ENCODE measurements at regions not wholly inside any gene's neighbourhood (a gene's known extent, or its start where the extent isn't known, plus 50 kb on each side); places are given as distances from the start of the nearest gene placed in this dataset.
"Not testable (repeated sequence)": the region's sequence is repeated elsewhere in the genome, so short reads cannot be mapped to it uniquely, and the experiment has no call there.

- H3K4me1 ChIP-seq (ENCODE audit: insufficient read depth, low read length): peaks cover 28% of the 10 kb centered on the region
- ChIA-PET CTCF (no interaction called here), POLR2A (ENCODE audit: unreplicated experiment) (interaction anchor here (0.7 kb wide), 1 partner anchor 1095 kb away, joined by 3 read pairs; no protein-coding TSS in a partner anchor)
- H3K9me3 ChIP-seq (ENCODE audit: low read length): no peaks in the 10 kb centered on the region
- no peak overlapping the region for H3K4me3 ChIP-seq (ENCODE audit: low read length)
- H3K9me2 ChIP-seq (replicated peaks; ENCODE audit: low read length): no peaks in the 10 kb centered on the region
- H3K27ac ChIP-seq (ENCODE audit: low read length): no peak overlapping the region
- no peak overlapping the region for H3K4me2 ChIP-seq (ENCODE audit: low read length)
- no peaks in the 10 kb centered on the region for H3K36me3 ChIP-seq (ENCODE audit: low read depth, low read length)
- no peaks in the 10 kb centered on the region for H3K79me2 ChIP-seq (ENCODE audit: low read length)
- TF ChIP-seq EZH2 (IDR thresholded peaks at IDR 0.05; ENCODE audit: low read length, unreplicated experiment) (no peak), EZH2phosphoT487 (IDR thresholded peaks at IDR 0.05; ENCODE audit: borderline replicate concordance, low read length) (no peak), CTCF (conservative IDR thresholded peaks at IDR 0.05; ENCODE audit: low read depth, low read length) (no peak)
- no peak overlapping the region for H3K9ac ChIP-seq (ENCODE audit: low read length)
- no peaks in the 10 kb centered on the region for H3K27me3 ChIP-seq (ENCODE audit: low read length)
- no peak for ATAC-seq
- no peak for DNase-seq
- intact Hi-C loops (cut with micrococcal nuclease): no loop called here
- BruUV-seq (replicated peaks): no TSS peak
- H4K20me1 ChIP-seq (ENCODE audit: low read length): no peaks in the 10 kb centered on the region
- no peaks in the 10 kb centered on the region for H3F3A ChIP-seq (ENCODE audit: low read length, unreplicated experiment)
- no peak overlapping the region for H2AFZ ChIP-seq (ENCODE audit: low read length)
Measured at GRCh38 chr5:90051756-90052155, 357.8 kb downstream of the CETN3 start.

DNA sequence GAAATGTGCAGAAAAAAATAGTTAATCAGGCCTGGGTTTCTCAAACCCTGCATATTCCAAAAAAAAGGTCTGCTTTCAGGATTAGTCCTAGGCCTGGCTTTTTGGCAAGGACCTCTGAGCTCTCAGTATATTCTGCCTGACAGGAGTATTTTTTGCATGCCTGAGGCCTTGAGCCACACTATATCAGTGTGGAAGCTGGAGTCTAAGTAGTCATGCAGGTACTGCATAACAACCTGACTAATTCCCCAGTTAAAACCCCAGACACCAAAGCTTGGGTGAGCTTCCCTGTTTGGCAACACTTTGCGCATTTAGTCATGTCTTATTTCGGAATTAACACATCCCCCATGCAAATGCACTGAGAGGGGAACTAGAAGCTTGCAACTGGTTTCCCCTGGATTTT, 359.5 kb downstream of the CETN3 start:
- Histone ChIP-seq H3K36me3 (ENCODE audit: low read depth, low read length) (no peaks in the 10 kb centered on the region), H3K9me3 (ENCODE audit: low read length) (no peaks in the 10 kb centered on the region), H3K79me2 (ENCODE audit: low read length) (no peaks in the 10 kb centered on the region), H3K4me1 (ENCODE audit: insufficient read depth, low read length) (peaks cover 12% of the 10 kb centered on the region), H3K4me2 (ENCODE audit: low read length) (no peak overlapping the region), H3K9me2 (replicated peaks; ENCODE audit: low read length) (no peaks in the 10 kb centered on the region), H3K9ac (ENCODE audit: low read length) (no peak overlapping the region), H3K27ac (ENCODE audit: low read length) (no peak overlapping the region), H3F3A (ENCODE audit: low read length, unreplicated experiment) (no peaks in the 10 kb centered on the region), H3K27me3 (ENCODE audit: low read length) (no peaks in the 10 kb centered on the region), H4K20me1 (ENCODE audit: low read length) (no peaks in the 10 kb centered on the region), H2AFZ (ENCODE audit: low read length) (no peak overlapping the region), H3K4me3 (ENCODE audit: low read length) (no peak overlapping the region)
- intact Hi-C loops (cut with micrococcal nuclease): no loop called here
- TF ChIP-seq EZH2 (IDR thresholded peaks at IDR 0.05; ENCODE audit: low read length, unreplicated experiment) (no peak), EZH2phosphoT487 (IDR thresholded peaks at IDR 0.05; ENCODE audit: borderline replicate concordance, low read length) (no peak), CTCF (conservative IDR thresholded peaks at IDR 0.05; ENCODE audit: low read depth, low read length) (no peak)
- CTCF ChIA-PET: no interaction called here
- POLR2A ChIA-PET (ENCODE audit: unreplicated experiment): no interaction called here
- ATAC-seq (no peak), DNase-seq (no peak)
- no TSS peak for BruUV-seq (replicated peaks)

DNA sequence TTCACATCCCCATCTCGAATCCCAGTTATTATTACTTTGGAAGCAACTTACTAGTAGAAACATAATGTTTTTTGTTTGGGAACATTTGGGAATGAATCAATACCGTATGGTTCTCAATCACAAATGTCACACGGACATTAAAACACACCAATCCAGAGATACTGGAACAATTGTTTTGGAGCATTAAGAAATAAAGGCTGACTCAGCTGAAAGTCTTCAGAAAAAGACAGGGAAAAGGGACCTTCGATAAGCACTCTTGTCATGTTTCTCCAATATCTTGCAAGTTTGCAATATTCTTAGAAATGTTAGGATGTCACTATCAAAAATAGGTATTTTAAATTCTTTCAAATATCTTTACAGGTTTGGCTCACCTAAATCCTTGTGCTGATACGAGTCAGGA, 362.4 kb downstream of the CETN3 start:
- intact Hi-C loops (cut with micrococcal nuclease): no loop called here
- Histone ChIP-seq H3K4me1 (ENCODE audit: insufficient read depth, low read length) (no peaks in the 10 kb centered on the region), H3K36me3 (ENCODE audit: low read depth, low read length) (no peaks in the 10 kb centered on the region), H3K79me2 (ENCODE audit: low read length) (no peaks in the 10 kb centered on the region), H3K9ac (ENCODE audit: low read length) (no peak overlapping the region), H3K4me3 (ENCODE audit: low read length) (no peak overlapping the region), H3K9me2 (replicated peaks; ENCODE audit: low read length) (no peaks in the 10 kb centered on the region), H3F3A (ENCODE audit: low read length, unreplicated experiment) (no peaks in the 10 kb centered on the region), H2AFZ (ENCODE audit: low read length) (no peak overlapping the region), H3K4me2 (ENCODE audit: low read length) (no peak overlapping the region), H3K9me3 (ENCODE audit: low read length) (no peaks in the 10 kb centered on the region), H3K27ac (ENCODE audit: low read length) (no peak overlapping the region), H4K20me1 (ENCODE audit: low read length) (no peaks in the 10 kb centered on the region), H3K27me3 (ENCODE audit: low read length) (no peaks in the 10 kb centered on the region)
- ChIA-PET CTCF (no interaction called here), POLR2A (ENCODE audit: unreplicated experiment) (no interaction called here)
- ATAC-seq (no peak), DNase-seq (no peak)
- no TSS peak for BruUV-seq (replicated peaks)
- TF ChIP-seq CTCF (conservative IDR thresholded peaks at IDR 0.05; ENCODE audit: low read depth, low read length): no peak
- no peak for TF ChIP-seq EZH2 (IDR thresholded peaks at IDR 0.05; ENCODE audit: low read length, unreplicated experiment)
- no peak for TF ChIP-seq EZH2phosphoT487 (IDR thresholded peaks at IDR 0.05; ENCODE audit: borderline replicate concordance, low read length)

DNA sequence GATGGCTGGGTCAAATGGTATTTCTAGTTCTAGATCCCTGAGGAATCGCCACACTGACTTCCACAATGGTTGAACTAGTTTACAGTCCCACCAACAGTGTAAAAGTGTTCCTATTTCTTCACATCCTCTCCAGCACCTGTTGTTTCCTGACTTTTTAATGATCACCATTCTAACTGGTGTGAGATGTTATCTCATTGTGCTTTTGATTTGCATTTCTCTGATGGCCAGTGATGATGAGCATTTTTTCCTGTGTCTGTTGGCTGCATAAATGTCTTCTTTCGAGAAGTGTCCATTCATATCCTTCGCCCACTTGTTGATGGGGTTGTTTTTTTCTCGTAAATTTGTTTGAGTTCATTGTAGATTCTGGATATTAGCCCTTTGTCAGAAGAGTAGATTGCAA, 369.5 kb downstream of the CETN3 start:
- POLR2A ChIA-PET (ENCODE audit: unreplicated experiment); H3K4me1 ChIP-seq (ENCODE audit: insufficient read depth, low read length); intact Hi-C loops (cut with micrococcal nuclease); H3K9ac ChIP-seq (ENCODE audit: low read length); ATAC-seq; BruUV-seq (replicated peaks); H3K79me2 ChIP-seq (ENCODE audit: low read length); DNase-seq; H3K9me3 ChIP-seq (ENCODE audit: low read length); H3F3A ChIP-seq (ENCODE audit: low read length, unreplicated experiment); H2AFZ ChIP-seq (ENCODE audit: low read length); H3K9me2 ChIP-seq (replicated peaks; ENCODE audit: low read length); CTCF ChIA-PET; H3K27me3 ChIP-seq (ENCODE audit: low read length); H4K20me1 ChIP-seq (ENCODE audit: low read length); H3K4me3 ChIP-seq (ENCODE audit: low read length); H3K4me2 ChIP-seq (ENCODE audit: low read length); H3K27ac ChIP-seq (ENCODE audit: low read length); H3K36me3 ChIP-seq (ENCODE audit: low read depth, low read length): not testable (repeated sequence)

Data from PC-3 (cell line).